GM18505 (cell line): ENCODE measurements at regions not wholly inside any gene's neighbourhood (a gene's known extent, or its start where the extent isn't known, plus 50 kb on each side); places are given as distances from the start of the nearest gene placed in this dataset.

Source experiments
- ATAC-seq: cut with Tn5 transposase; IDR thresholded peaks from one replicate; pipeline ENCODE4 v1.9.1; 2021; ENCODE audit not compliant: unreplicated experiment
- POLR2A ChIP-seq: IDR thresholded peaks from 4 replicates; pipeline ENCODE4 v1.6.1; 2011; ENCODE audit warnings: borderline replicate concordance; ENCODE audit not compliant: insufficient read depth, insufficient read length; ENCODE audit errors: extremely low read depth

- no peak for ATAC-seq
- TF ChIP-seq POLR2A = no peak
Observed at GRCh38 chr13:85379433-85379832, 419.8 kb downstream of the SLITRK6 start.

GRCh38 chr13:85377783-85378182, 421.4 kb downstream of the SLITRK6 start:
- no peak for TF ChIP-seq POLR2A
- no peak for ATAC-seq

- no peak for ATAC-seq
- no peak for TF ChIP-seq POLR2A
Observed at GRCh38 chr13:85373322-85373721, 425.9 kb downstream of the SLITRK6 start.

- no peak for TF ChIP-seq POLR2A
- ATAC-seq = no peak
Observed at GRCh38 chr13:85371254-85371653, 428.0 kb downstream of the SLITRK6 start.

GRCh38 chr13:85368686-85369085, 430.5 kb downstream of the SLITRK6 start:
- no peak for TF ChIP-seq POLR2A
- ATAC-seq = no peak

- ATAC-seq = no peak
Observed at GRCh38 chr13:85367887-85368286, 431.3 kb downstream of the SLITRK6 start.

GRCh38 chr13:85366759-85367417, 432.3 kb downstream of the SLITRK6 start:
- no peak for TF ChIP-seq POLR2A
- ATAC-seq = no peak

More at GRCh38 chr13:85367887-85368286, 431.3 kb downstream of the SLITRK6 start:
- no peak for TF ChIP-seq POLR2A

GRCh38 chr13:85363504-85363903, 435.7 kb downstream of the SLITRK6 start:
- no peak for TF ChIP-seq POLR2A
- no peak for ATAC-seq

GRCh38 chr13:85362980-85363379, 436.2 kb downstream of the SLITRK6 start:
- TF ChIP-seq POLR2A = no peak
- no peak for ATAC-seq

- no peak for TF ChIP-seq POLR2A
- ATAC-seq = no peak
Observed at GRCh38 chr13:85347251-85347650, 452.0 kb downstream of the SLITRK6 start.

- no peak for TF ChIP-seq POLR2A
Observed at GRCh38 chr13:85334187-85334586, 465.0 kb downstream of the SLITRK6 start.

GRCh38 chr13:85333506-85334020, 465.7 kb downstream of the SLITRK6 start:
- no peak for TF ChIP-seq POLR2A
- no peak for ATAC-seq

More at GRCh38 chr13:85334187-85334586, 465.0 kb downstream of the SLITRK6 start:
- no peak for ATAC-seq

- no peak for TF ChIP-seq POLR2A
- ATAC-seq = no peak
Observed at GRCh38 chr13:85332615-85333014, 466.6 kb downstream of the SLITRK6 start.

GRCh38 chr13:85321734-85322133, 477.5 kb downstream of the SLITRK6 start:
- no peak for TF ChIP-seq POLR2A
- ATAC-seq = no peak
